SKM-1 treated with dmso at 0.1 percent for 144 hours (cell line): ENCODE measurements at regions not wholly inside any gene's neighbourhood (a gene's known extent, or its start where the extent isn't known, plus 50 kb on each side); places are given as distances from the start of the nearest gene placed in this dataset.
"Not testable (repeated sequence)": the region's sequence is repeated elsewhere in the genome, so short reads cannot be mapped to it uniquely, and the experiment has no call there.

ENCODE experiments used
- DNase-seq: peaks from one replicate; lab custom pipeline; 2025; ENCODE audit not compliant: unreplicated experiment; lab: John Stamatoyannopoulos, UW

GRCh38 chr3:13228169-13228568 is 154.9 kb upstream of the IQSEC1 start:
- DNase-seq, result not testable (repeated sequence)

GRCh38 chr3:13227315-13228165 is 154.3 kb upstream of the IQSEC1 start:
- DNase-seq, result no peak

- no peak for DNase-seq
Observed at GRCh38 chr3:13224967-13225366, 151.7 kb upstream of the IQSEC1 start.

GRCh38 chr3:13223574-13224237 is 150.5 kb upstream of the IQSEC1 start:
- peak; percentile 74 for DNase-seq

GRCh38 chr3:13222891-13223573 is 149.8 kb upstream of the IQSEC1 start:
- no peak for DNase-seq

GRCh38 chr3:13222131-13222530 is 148.9 kb upstream of the IQSEC1 start:
- DNase-seq, result no peak

GRCh38 chr3:13221491-13222061 is 148.3 kb upstream of the IQSEC1 start:
- no peak for DNase-seq

- no peak for DNase-seq
Observed at GRCh38 chr3:13220991-13221390, 147.8 kb upstream of the IQSEC1 start.

GRCh38 chr3:13219902-13220296 is 146.7 kb upstream of the IQSEC1 start:
- no peak for DNase-seq

GRCh38 chr3:13219077-13219901 is 146.1 kb upstream of the IQSEC1 start:
- DNase-seq, result no peak

- DNase-seq, result no peak
Observed at GRCh38 chr3:13218541-13218908, 145.3 kb upstream of the IQSEC1 start.

GRCh38 chr3:13217736-13218540 is 144.7 kb upstream of the IQSEC1 start:
- no peak for DNase-seq

- no peak for DNase-seq
Observed at GRCh38 chr3:13217253-13217652, 144.0 kb upstream of the IQSEC1 start.

- no peak for DNase-seq
Observed at GRCh38 chr3:13215940-13216546, 142.8 kb upstream of the IQSEC1 start.

- no peak for DNase-seq
Observed at GRCh38 chr3:13214847-13215472, 141.7 kb upstream of the IQSEC1 start.

GRCh38 chr3:13213911-13214846 is 140.9 kb upstream of the IQSEC1 start:
- DNase-seq, result no peak

GRCh38 chr3:13213490-13213889 is 140.3 kb upstream of the IQSEC1 start:
- no peak for DNase-seq
